ENCODE measurements at regions not wholly inside any gene's neighbourhood (a gene's known extent, or its start where the extent isn't known, plus 50 kb on each side); places are given as distances from the start of the nearest gene placed in this dataset.

DNA sequence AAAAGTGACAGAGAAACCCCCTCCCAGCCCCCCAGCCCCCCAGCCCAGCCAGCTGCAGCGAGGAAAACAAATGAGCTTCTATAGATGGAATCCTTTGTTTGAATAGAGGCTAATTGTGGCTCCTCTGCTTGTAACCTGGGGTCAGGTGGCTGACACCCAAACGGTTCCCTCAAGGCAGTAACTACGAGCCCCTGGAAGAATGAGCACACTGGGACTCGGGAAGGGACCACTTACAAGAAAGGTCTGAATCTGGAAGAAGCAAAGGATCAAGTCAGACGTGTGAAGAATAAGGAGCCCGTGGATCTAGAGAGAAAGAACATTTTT lies 108.7 kb upstream of the FUT8 start:
- TF ChIP-seq, protein P1, sequence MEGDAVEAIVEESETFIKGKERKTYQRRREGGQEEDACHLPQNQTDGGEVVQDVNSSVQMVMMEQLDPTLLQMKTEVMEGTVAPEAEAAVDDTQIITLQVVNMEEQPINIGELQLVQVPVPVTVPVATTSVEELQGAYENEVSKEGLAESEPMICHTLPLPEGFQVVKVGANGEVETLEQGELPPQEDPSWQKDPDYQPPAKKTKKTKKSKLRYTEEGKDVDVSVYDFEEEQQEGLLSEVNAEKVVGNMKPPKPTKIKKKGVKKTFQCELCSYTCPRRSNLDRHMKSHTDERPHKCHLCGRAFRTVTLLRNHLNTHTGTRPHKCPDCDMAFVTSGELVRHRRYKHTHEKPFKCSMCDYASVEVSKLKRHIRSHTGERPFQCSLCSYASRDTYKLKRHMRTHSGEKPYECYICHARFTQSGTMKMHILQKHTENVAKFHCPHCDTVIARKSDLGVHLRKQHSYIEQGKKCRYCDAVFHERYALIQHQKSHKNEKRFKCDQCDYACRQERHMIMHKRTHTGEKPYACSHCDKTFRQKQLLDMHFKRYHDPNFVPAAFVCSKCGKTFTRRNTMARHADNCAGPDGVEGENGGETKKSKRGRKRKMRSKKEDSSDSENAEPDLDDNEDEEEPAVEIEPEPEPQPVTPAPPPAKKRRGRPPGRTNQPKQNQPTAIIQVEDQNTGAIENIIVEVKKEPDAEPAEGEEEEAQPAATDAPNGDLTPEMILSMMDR (IDR thresholded peaks at IDR 0.05) = no peak
- no peak for TF ChIP-seq POLR2A (IDR thresholded peaks at IDR 0.05)
